ENCODE measurements at regions not wholly inside any gene's neighbourhood (a gene's known extent, or its start where the extent isn't known, plus 50 kb on each side); places are given as distances from the start of the nearest gene placed in this dataset.

- no peak overlapping the region for H3K4me3 Mint-ChIP-seq
- TF ChIP-seq, protein P1, sequence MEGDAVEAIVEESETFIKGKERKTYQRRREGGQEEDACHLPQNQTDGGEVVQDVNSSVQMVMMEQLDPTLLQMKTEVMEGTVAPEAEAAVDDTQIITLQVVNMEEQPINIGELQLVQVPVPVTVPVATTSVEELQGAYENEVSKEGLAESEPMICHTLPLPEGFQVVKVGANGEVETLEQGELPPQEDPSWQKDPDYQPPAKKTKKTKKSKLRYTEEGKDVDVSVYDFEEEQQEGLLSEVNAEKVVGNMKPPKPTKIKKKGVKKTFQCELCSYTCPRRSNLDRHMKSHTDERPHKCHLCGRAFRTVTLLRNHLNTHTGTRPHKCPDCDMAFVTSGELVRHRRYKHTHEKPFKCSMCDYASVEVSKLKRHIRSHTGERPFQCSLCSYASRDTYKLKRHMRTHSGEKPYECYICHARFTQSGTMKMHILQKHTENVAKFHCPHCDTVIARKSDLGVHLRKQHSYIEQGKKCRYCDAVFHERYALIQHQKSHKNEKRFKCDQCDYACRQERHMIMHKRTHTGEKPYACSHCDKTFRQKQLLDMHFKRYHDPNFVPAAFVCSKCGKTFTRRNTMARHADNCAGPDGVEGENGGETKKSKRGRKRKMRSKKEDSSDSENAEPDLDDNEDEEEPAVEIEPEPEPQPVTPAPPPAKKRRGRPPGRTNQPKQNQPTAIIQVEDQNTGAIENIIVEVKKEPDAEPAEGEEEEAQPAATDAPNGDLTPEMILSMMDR (conservative IDR thresholded peaks at IDR 0.05) = no peak
- no peak overlapping the region for H3K27ac Mint-ChIP-seq
- no peaks in the 10 kb centered on the region for H3K27me3 Mint-ChIP-seq
- no peaks in the 10 kb centered on the region for H3K36me3 Mint-ChIP-seq
- H3K4me1 Mint-ChIP-seq (ENCODE audit: unreplicated experiment) = no peaks in the 10 kb centered on the region
- DNase-seq (ENCODE audit: extremely low spot score, unreplicated experiment) = no peak
- no peaks in the 10 kb centered on the region for H3K9me3 Mint-ChIP-seq
Measured at GRCh38 chr21:19244502-19245187, 841.1 kb upstream of the TMPRSS15 start.

GRCh38 chr21:19245188-19245580, 841.6 kb upstream of the TMPRSS15 start:
- DNase-seq (ENCODE audit: extremely low spot score, unreplicated experiment) = no peak
- Mint-ChIP-seq H3K9me3 (no peaks in the 10 kb centered on the region), H3K27ac (no peak overlapping the region), H3K27me3 (no peaks in the 10 kb centered on the region), H3K36me3 (no peaks in the 10 kb centered on the region), H3K4me3 (no peak overlapping the region), H3K4me1 (ENCODE audit: unreplicated experiment) (no peaks in the 10 kb centered on the region)
- TF ChIP-seq, protein P1 (conservative IDR thresholded peaks at IDR 0.05) = no peak

DNA sequence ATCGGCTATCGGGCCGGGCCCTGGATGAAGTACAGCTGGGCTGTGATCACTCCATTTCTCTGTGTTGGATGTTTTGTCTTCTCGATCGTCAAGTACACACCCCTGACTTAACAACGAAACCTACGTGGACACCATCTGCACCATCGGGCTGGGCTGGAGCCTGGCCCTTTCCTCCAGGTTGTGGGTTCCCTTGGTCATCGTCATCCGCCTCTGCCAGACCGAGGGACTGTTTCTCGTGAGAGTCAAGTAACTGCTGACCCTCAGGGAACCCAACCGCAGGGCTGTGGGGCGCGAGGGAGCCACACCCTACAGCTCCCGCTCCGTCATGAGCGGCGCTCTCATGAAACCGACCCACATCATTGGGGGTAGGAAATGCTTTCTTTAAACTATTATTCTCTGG, 842.4 kb upstream of the TMPRSS15 start:
- H3K9me3 Mint-ChIP-seq = no peaks in the 10 kb centered on the region
- H3K4me3 Mint-ChIP-seq = no peak overlapping the region
- no peak overlapping the region for H3K27ac Mint-ChIP-seq
- no peaks in the 10 kb centered on the region for H3K4me1 Mint-ChIP-seq (ENCODE audit: unreplicated experiment)
- DNase-seq (ENCODE audit: extremely low spot score, unreplicated experiment) = no peak
- TF ChIP-seq, protein P1 (conservative IDR thresholded peaks at IDR 0.05) = no peak
- H3K36me3 Mint-ChIP-seq = no peaks in the 10 kb centered on the region
- no peaks in the 10 kb centered on the region for H3K27me3 Mint-ChIP-seq

DNA sequence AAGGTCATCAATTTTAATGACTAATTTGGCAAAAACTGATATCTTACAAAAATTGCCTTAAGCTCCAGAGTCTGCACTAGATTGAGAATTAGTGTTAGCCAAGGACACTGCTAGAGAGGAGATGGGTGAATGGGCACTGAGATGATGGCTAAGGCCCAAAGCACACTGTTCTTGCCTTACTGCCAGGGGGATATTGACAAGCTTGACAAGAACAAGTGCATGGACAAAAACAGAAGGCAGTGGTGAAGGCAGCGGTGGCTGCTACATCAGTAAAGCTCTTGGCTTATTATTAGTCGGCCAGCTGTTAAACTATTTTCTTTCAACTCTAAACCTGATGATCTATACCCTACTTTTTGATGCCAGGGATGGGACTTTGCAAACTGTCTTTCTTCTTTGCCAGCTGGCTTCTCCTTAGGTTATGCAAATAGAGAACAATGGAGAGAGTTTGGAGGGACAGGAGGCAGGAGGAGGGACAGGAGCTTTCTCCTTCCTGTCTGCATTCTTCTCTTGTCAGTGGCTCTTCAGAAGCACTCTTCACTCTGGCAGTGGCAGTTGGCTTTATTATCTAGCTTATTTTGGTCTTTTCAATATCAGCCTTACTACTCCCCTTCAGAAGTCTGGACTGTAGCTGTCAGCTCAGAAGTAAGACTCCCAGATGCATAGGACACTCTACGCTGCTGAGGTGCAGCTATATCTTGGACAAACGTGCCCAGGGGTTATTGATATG, 853.5 kb upstream of the TMPRSS15 start:
- H3K4me1 Mint-ChIP-seq (ENCODE audit: unreplicated experiment) = no peaks in the 10 kb centered on the region
- H3K9me3 Mint-ChIP-seq = no peaks in the 10 kb centered on the region
- H3K4me3 Mint-ChIP-seq = no peak overlapping the region
- TF ChIP-seq, protein P1 (conservative IDR thresholded peaks at IDR 0.05) = no peak
- no peak for DNase-seq (ENCODE audit: extremely low spot score, unreplicated experiment)
- H3K27me3 Mint-ChIP-seq = no peaks in the 10 kb centered on the region
- no peaks in the 10 kb centered on the region for H3K36me3 Mint-ChIP-seq
- no peak overlapping the region for H3K27ac Mint-ChIP-seq

DNA sequence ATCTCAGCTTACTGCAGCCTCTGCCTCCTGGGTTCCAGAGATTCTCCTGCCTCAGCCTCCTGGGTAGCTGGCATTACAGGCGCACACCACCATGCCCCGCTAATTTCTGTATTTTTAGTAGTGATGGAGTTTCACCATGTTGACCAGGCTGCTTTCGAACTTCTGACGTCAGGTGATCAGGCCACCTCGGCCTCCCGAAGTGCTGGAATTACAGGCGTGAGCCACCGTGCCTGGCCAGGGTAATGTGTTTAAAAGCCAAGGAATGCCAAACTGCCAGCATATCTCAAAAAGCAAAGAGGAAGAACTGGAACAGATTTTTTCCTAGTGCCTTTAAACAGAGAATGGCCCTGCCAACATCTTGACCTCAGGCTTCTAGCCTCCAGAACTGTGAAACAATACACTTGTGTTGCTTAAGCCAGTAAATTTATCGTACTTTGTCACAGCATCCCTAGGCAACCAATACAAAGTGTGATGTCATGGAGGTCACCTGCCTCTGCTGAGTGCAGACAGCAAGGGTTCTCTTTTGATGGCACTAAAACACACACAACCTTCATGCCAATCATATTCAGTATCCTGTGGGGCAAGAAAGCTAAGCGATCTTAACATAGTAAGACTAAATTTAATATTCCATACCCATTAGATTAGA, 858.3 kb upstream of the TMPRSS15 start:
- Mint-ChIP-seq H3K27me3 (no peaks in the 10 kb centered on the region), H3K27ac (no peak overlapping the region), H3K4me3 (no peak overlapping the region), H3K9me3 (no peaks in the 10 kb centered on the region), H3K36me3 (no peaks in the 10 kb centered on the region), H3K4me1 (ENCODE audit: unreplicated experiment) (no peaks in the 10 kb centered on the region)
- TF ChIP-seq, protein P1 (conservative IDR thresholded peaks at IDR 0.05) = no peak
- no peak for DNase-seq (ENCODE audit: extremely low spot score, unreplicated experiment)
